Heart right ventricle (tissue), 16 donors: ENCODE measurements at regions not wholly inside any gene's neighbourhood (a gene's known extent, or its start where the extent isn't known, plus 50 kb on each side); places are given as distances from the start of the nearest gene placed in this dataset.

Experiments
- ATAC-seq, 8 donors: fragments of 200-7000 bp; cut with Tn5 transposase; one replicate each; pipeline ENCODE4 v1.9.1; 2020; ENCODE audit warnings: mild to moderate bottlenecking in 8 of 8, moderate library complexity in 8 of 8, moderate number of reproducible peaks in 1 of 8
- DNase-seq, 2 donors: peaks; one replicate each; pipeline ENCODE4 v3.0.0-alpha.2; 2020
- H3K27ac ChIP-seq, 10 donors: fragments of 200-600 bp; sonication (generic) in 2 of 10; one replicate each; pipeline versions ENCODE4 v1.5.0 to v1.8.0; 2020 to 2022; ENCODE audit warnings: mild to moderate bottlenecking in 3 of 10
- H3K27me3 ChIP-seq, 7 donors: fragments of 200-600 bp; one replicate each; pipeline ENCODE4 v1.8.0; 2021 to 2022; ENCODE audit warnings: mild to moderate bottlenecking in 2 of 7
- H3K36me3 ChIP-seq, 9 donors: fragments of 200-600 bp; sonication (generic) in 1 of 9; one replicate each; pipeline versions ENCODE4 v1.5.0 to v1.8.0; 2020 to 2022; ENCODE audit warnings: mild to moderate bottlenecking in 2 of 9
- H3K4me1 ChIP-seq, 9 donors: fragments of 200-600 bp; sonication (generic) in 1 of 9; one replicate each; pipeline versions ENCODE4 v1.5.0 to v1.8.0; 2020 to 2022; ENCODE audit warnings: mild to moderate bottlenecking in 4 of 9
- H3K4me3 ChIP-seq, 10 donors: fragments of 200-600 bp; sonication (generic) in 2 of 10; one replicate each; pipeline versions ENCODE4 v1.5.0 to v1.8.0; 2020 to 2022; ENCODE audit warnings: mild to moderate bottlenecking in 7 of 10, moderate library complexity in 2 of 10
- H3K9me3 ChIP-seq, 11 donors: fragments of 200-600 bp in 10 of 11; sonication (generic) in 2 of 11; one replicate each; pipeline versions ENCODE4 v1.5.0 to v1.8.0; 2013 to 2022; ENCODE audit warnings: mild to moderate bottlenecking in 2 of 11, control low read depth in 1 of 11, moderate library complexity in 1 of 11
- WGBS, 2 donors: extraction: QIAGEN DNeasy Blood & Tissue Kit; methylation state at CpG; one replicate each; pipeline ENCODE4 v1.1.7; 2013; ENCODE audit warnings: inconsistent platforms in 1 of 2; 5-methylcytosine and 5-hydroxymethylcytosine counted together
- intact Hi-C, 10 donors: fragments of 100-400 bp; cut with DNase I; formaldehyde crosslinking; loops; one replicate each; pipeline versions ENCODE4 v1.11.1 to v1.14.2; 2022
- TF ChIP-seq, protein P1 (sequence below), 9 donors: fragments of 200-600 bp; sonication (generic) in 2 of 9; IDR thresholded peaks; one replicate each; pipeline versions ENCODE4 v1.5.0 to v1.8.0; 2021 to 2022; ENCODE audit warnings: antibody characterized with exemption in 9 of 9, mild to moderate bottlenecking in 5 of 9, moderate library complexity in 1 of 9
- donor health status: Arrhythmogenic right ventricular cardiomyopathy.
- donor health status: ischemic (EF 13 %, LVEDD 7.1; RV severe dilation, severe dysfunction).
- donor health status: healthy with polysubstance abuse.
- donor health status: DM: no; HTN: yes; CAD: no.
- donor health status: DM: no; HTN: no; CAD: no.
- donor health status: ischemic (EF 25% LVEDD 6.9; RV normal size, moderate dysfunction).
- donor health status: ischemic (EF 25% LVEDD 5.7; RV mildly dilated, moderate dysfunction).
- donor health status: healthy.
- donor health status: DM: yes; HTN: yes; CAD: no.
- donor health status: Ischemic cardiomyopathy.
- donor health status: ischemic (EF 35%, LVEDD 5.7; RV mildly dilated, moderate dysfunction).
- donor health status: nonischemic (EF 11% LVEDD 7.7; RV severe dilation, severe dysfunction).
- donor health status: DM: yes; HTN: yes; CAD: no.
- donor health status: PGD.
- donor health status: ischemic (EF 29% LVEDD 5.4; RV normal size, mild dysfunction).
- donor health status: nonischemic (EF 23%, LVEDD 6.1; RV moderate dilation, normal function).

DNA sequence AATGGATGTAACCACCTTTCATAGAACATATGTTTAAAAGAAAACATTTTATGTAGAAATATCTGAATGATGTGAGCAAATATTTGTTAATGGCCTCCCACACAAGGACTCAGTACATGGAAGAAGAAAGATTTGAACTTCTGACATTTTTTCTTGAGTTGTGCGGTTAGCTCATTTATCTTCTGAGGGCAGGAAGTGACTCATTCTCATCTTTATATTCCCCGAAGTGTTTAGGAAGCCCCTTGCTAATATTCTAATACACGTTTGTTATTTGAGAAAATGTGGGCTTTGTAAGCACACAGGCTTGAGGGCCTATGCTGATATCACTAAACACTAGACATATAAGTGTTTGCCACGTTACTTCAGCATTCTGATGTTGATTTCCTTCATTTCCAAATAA lies 392.5 kb upstream of the PTBP2 start:
- Histone ChIP-seq H3K4me1 (no peaks in the 10 kb centered on the region), H3K36me3 (no peaks in the 10 kb centered on the region), H3K9me3 (no peaks in the 10 kb centered on the region), H3K4me3 (no peak overlapping the region), H3K27me3 (no peaks in the 10 kb centered on the region), H3K27ac (no peak overlapping the region)
- no peak for DNase-seq
- no peak for ATAC-seq
- intact Hi-C loops: no loop called here
- 34 to 53% methylated on average over 4 of the region's 4 CpGs for WGBS, 2 donors
- TF ChIP-seq, protein P1, sequence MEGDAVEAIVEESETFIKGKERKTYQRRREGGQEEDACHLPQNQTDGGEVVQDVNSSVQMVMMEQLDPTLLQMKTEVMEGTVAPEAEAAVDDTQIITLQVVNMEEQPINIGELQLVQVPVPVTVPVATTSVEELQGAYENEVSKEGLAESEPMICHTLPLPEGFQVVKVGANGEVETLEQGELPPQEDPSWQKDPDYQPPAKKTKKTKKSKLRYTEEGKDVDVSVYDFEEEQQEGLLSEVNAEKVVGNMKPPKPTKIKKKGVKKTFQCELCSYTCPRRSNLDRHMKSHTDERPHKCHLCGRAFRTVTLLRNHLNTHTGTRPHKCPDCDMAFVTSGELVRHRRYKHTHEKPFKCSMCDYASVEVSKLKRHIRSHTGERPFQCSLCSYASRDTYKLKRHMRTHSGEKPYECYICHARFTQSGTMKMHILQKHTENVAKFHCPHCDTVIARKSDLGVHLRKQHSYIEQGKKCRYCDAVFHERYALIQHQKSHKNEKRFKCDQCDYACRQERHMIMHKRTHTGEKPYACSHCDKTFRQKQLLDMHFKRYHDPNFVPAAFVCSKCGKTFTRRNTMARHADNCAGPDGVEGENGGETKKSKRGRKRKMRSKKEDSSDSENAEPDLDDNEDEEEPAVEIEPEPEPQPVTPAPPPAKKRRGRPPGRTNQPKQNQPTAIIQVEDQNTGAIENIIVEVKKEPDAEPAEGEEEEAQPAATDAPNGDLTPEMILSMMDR (IDR thresholded peaks at IDR 0.05): no peak

DNA sequence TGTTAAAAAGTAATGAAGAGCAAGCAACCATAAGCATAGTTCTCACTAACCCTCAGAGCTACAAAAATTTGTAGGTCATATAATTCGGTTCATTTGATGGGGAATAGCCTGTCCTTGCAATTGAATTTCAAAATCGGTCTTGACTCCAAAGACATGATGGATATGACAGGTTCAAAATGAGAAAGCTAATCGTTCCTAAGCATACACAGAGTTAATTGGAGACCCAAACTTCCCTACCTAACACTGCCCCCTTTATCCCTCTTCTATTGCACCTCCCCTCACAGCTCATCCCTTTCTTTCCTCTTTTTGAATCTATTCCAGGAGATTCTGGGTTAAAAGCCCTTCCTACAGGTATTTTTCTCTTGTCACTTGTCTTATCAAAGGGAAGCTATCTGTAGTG lies 390.0 kb upstream of the PTBP2 start:
- intact Hi-C loops: no loop called here
- Histone ChIP-seq H3K27ac (no peak overlapping the region), H3K4me1 (no peaks in the 10 kb centered on the region), H3K27me3 (no peaks in the 10 kb centered on the region), H3K36me3 (no peaks in the 10 kb centered on the region), H3K4me3 (no peak overlapping the region), H3K9me3 (no peaks in the 10 kb centered on the region)
- DNase-seq (no peak), ATAC-seq (no peak)
- 87% methylated on average over 3 of the region's 3 CpGs for WGBS, 2 donors
- TF ChIP-seq, protein P1 (IDR thresholded peaks at IDR 0.05): no peak

DNA sequence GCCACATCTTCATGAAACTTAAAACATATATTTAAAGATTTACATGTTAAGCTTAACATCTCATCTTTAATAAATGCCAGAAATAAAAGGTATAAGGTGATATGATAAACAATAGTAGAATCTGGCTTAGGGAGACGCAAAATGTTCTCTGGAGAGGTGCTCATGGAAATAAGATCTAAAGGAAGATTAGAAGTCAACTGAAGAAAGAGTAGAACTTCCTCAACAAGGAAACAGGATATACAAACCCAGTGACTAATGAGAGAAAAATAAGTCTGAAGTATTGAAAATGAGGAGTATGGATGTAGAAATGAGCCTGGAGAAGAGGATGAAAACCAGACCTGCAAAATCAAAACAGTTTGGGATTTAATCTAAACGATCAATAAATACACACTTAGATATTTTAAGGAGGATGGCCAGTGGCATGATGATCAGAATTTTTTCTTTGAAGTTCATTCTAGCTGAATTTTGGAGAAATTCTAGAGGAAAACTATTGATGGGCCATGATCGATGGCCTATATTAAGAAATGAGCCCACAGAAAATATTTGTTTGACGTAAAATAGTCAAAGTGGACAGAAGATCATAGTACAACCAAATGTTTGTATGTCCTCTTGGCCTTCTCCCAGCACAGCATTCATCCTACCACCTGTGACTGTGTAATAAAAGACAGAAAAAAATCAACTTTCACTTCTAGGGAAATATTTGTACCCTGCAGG lies 387.9 kb upstream of the PTBP2 start:
- TF ChIP-seq, protein P1 (IDR thresholded peaks at IDR 0.05): no peak
- 71 to 78% methylated on average over 4 of the region's 4 CpGs for WGBS, 2 donors
- intact Hi-C loops: no loop called here

DNA sequence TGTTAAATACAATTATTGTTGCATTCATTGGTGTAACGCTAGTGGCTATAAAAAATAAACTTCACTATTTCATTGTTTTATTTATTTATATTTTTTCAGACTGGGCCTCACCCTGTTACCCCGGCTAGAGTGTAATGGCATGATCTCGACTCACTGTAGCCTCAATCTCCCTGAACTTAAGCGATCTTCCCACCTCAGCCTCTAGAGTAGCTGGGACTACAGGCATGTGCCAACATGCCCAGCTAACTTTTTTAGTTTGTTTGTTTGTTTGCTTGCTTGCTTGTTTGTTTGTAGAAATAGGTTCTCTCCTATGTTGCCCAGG lies 387.4 kb upstream of the PTBP2 start:
- TF ChIP-seq, protein P1 (IDR thresholded peaks at IDR 0.05): no peak
- no peak overlapping the region for H3K4me3 ChIP-seq
- no peaks in the 10 kb centered on the region for H3K9me3 ChIP-seq
- 91 to 93% methylated on average over 4 of the region's 4 CpGs for WGBS, 2 donors
- DNase-seq (no peak), ATAC-seq (no peak)
- intact Hi-C loops: no loop called here
- no peaks in the 10 kb centered on the region for H3K27me3 ChIP-seq
- no peaks in the 10 kb centered on the region for H3K4me1 ChIP-seq
- no peaks in the 10 kb centered on the region for H3K36me3 ChIP-seq
- H3K27ac ChIP-seq: no peak overlapping the region

More for the DNA sequence above, 387.9 kb upstream of the PTBP2 start:
- Histone ChIP-seq H3K9me3 (no peaks in the 10 kb centered on the region), H3K36me3 (no peaks in the 10 kb centered on the region), H3K4me1 (no peaks in the 10 kb centered on the region), H3K27ac (no peak overlapping the region), H3K4me3 (no peak overlapping the region), H3K27me3 (no peaks in the 10 kb centered on the region)
- DNase-seq (no peak), ATAC-seq (no peak)
